Duodenal mucosa (tissue), 2 donors: ENCODE measurements at regions not wholly inside any gene's neighbourhood (a gene's known extent, or its start where the extent isn't known, plus 50 kb on each side); places are given as distances from the start of the nearest gene placed in this dataset.

Experiments used
- H3K27ac ChIP-seq: one replicate; pipeline ENCODE4 v1.7.0; 2013; ENCODE audit warnings: low read depth, low read length
- H3K27me3 ChIP-seq, 2 donors: one replicate each; pipeline ENCODE4 v1.7.0; 2013; ENCODE audit warnings: low read length in 2 of 2, control low read depth in 1 of 2; ENCODE audit not compliant: insufficient read depth in 2 of 2, control insufficient read depth in 1 of 2
- H3K36me3 ChIP-seq, 2 donors: one replicate each; pipeline ENCODE4 v1.7.0; 2013; ENCODE audit warnings: low read length in 2 of 2, control low read depth in 1 of 2; ENCODE audit not compliant: insufficient read depth in 2 of 2, control insufficient read depth in 1 of 2
- H3K4me1 ChIP-seq, 2 donors: one replicate each; pipeline ENCODE4 v1.7.0; 2013; ENCODE audit warnings: low read length in 2 of 2, control low read depth in 1 of 2; ENCODE audit not compliant: insufficient read depth in 2 of 2, control insufficient read depth in 1 of 2
- H3K4me3 ChIP-seq, 2 donors: one replicate each; pipeline ENCODE4 v1.7.0; 2013; ENCODE audit warnings: low read length in 2 of 2, low read depth in 1 of 2
- H3K9ac ChIP-seq, 2 donors: one replicate each; pipeline ENCODE4 v1.7.0; 2013; ENCODE audit warnings: low read length in 2 of 2, low read depth in 1 of 2
- H3K9me3 ChIP-seq, 2 donors: one replicate each; pipeline ENCODE4 v1.7.0; 2013; ENCODE audit warnings: low read length in 2 of 2, control low read depth in 1 of 2; ENCODE audit not compliant: control insufficient read depth in 1 of 2

- no peaks in the 10 kb centered on the region for H3K9me3 ChIP-seq
- no peaks in the 10 kb centered on the region for H3K36me3 ChIP-seq
- H3K27ac ChIP-seq, result no peak overlapping the region
- no peak overlapping the region for H3K4me3 ChIP-seq
- H3K27me3 ChIP-seq, result no peaks in the 10 kb centered on the region
- peaks cover 8 to 14% of the 10 kb centered on the region in 2 donors for H3K4me1 ChIP-seq
- H3K9ac ChIP-seq, result no peak overlapping the region
Observed at GRCh38 chr9:106616026-106616425, 246.9 kb upstream of the ZNF462 start.

- Histone ChIP-seq H3K27ac (no peak overlapping the region), H3K4me3 (no peak overlapping the region), H3K27me3 (no peaks in the 10 kb centered on the region), H3K4me1 (peaks cover 8 to 14% of the 10 kb centered on the region in 2 donors), H3K9ac (no peak overlapping the region), H3K36me3 (no peaks in the 10 kb centered on the region), H3K9me3 (no peaks in the 10 kb centered on the region)
Observed at GRCh38 chr9:106616851-106617345, 246.1 kb upstream of the ZNF462 start.

GRCh38 chr9:106619211-106619610, 243.8 kb upstream of the ZNF462 start:
- Histone ChIP-seq H3K4me3 (no peak overlapping the region), H3K4me1 (no peaks in the 10 kb centered on the region), H3K27me3 (no peaks in the 10 kb centered on the region), H3K36me3 (no peaks in the 10 kb centered on the region), H3K9ac (no peak overlapping the region), H3K27ac (no peak overlapping the region), H3K9me3 (no peaks in the 10 kb centered on the region)

GRCh38 chr9:106620081-106620480, 242.9 kb upstream of the ZNF462 start:
- Histone ChIP-seq H3K4me1 (no peaks in the 10 kb centered on the region), H3K9me3 (no peaks in the 10 kb centered on the region), H3K27ac (no peak overlapping the region), H3K4me3 (no peak overlapping the region), H3K9ac (no peak overlapping the region), H3K36me3 (no peaks in the 10 kb centered on the region), H3K27me3 (no peaks in the 10 kb centered on the region)

- no peak overlapping the region for H3K9ac ChIP-seq
- no peak overlapping the region for H3K4me3 ChIP-seq
Observed at GRCh38 chr9:106620866-106621265, 242.1 kb upstream of the ZNF462 start.

GRCh38 chr9:106621313-106622163, 241.4 kb upstream of the ZNF462 start:
- Histone ChIP-seq H3K36me3 (no peaks in the 10 kb centered on the region), H3K4me1 (no peaks in the 10 kb centered on the region), H3K4me3 (no peak overlapping the region), H3K27me3 (no peaks in the 10 kb centered on the region), H3K9me3 (no peaks in the 10 kb centered on the region), H3K27ac (no peak overlapping the region), H3K9ac (no peak overlapping the region)

More at GRCh38 chr9:106620866-106621265, 242.1 kb upstream of the ZNF462 start:
- no peaks in the 10 kb centered on the region for H3K27me3 ChIP-seq
- no peaks in the 10 kb centered on the region for H3K4me1 ChIP-seq
- no peaks in the 10 kb centered on the region for H3K9me3 ChIP-seq
- H3K36me3 ChIP-seq, result no peaks in the 10 kb centered on the region
- no peak overlapping the region for H3K27ac ChIP-seq

- H3K36me3 ChIP-seq, result no peaks in the 10 kb centered on the region
- no peak overlapping the region for H3K27ac ChIP-seq
- no peaks in the 10 kb centered on the region for H3K27me3 ChIP-seq
- no peaks in the 10 kb centered on the region for H3K9me3 ChIP-seq
- no peaks in the 10 kb centered on the region for H3K4me1 ChIP-seq
- no peak overlapping the region for H3K9ac ChIP-seq
- H3K4me3 ChIP-seq, result no peak overlapping the region
Observed at GRCh38 chr9:106622164-106622487, 240.8 kb upstream of the ZNF462 start.

GRCh38 chr9:106623558-106623957, 239.4 kb upstream of the ZNF462 start:
- no peak overlapping the region for H3K27ac ChIP-seq
- H3K27me3 ChIP-seq, result no peaks in the 10 kb centered on the region
- H3K4me3 ChIP-seq, result no peak overlapping the region
- no peak overlapping the region for H3K9ac ChIP-seq
- H3K9me3 ChIP-seq, result no peaks in the 10 kb centered on the region
- H3K4me1 ChIP-seq, result no peaks in the 10 kb centered on the region
- no peaks in the 10 kb centered on the region for H3K36me3 ChIP-seq

- no peaks in the 10 kb centered on the region for H3K27me3 ChIP-seq
- no peaks in the 10 kb centered on the region for H3K4me1 ChIP-seq
- no peaks in the 10 kb centered on the region for H3K36me3 ChIP-seq
- no peak overlapping the region for H3K4me3 ChIP-seq
- no peaks in the 10 kb centered on the region for H3K9me3 ChIP-seq
- no peak overlapping the region for H3K27ac ChIP-seq
- no peak overlapping the region for H3K9ac ChIP-seq
Observed at GRCh38 chr9:106625259-106625789, 237.6 kb upstream of the ZNF462 start.

- H3K4me3 ChIP-seq, result no peak overlapping the region
- H3K27ac ChIP-seq, result no peak overlapping the region
- H3K9ac ChIP-seq, result no peak overlapping the region
- no peaks in the 10 kb centered on the region for H3K27me3 ChIP-seq
- H3K9me3 ChIP-seq, result no peaks in the 10 kb centered on the region
- no peaks in the 10 kb centered on the region for H3K4me1 ChIP-seq
- H3K36me3 ChIP-seq, result no peaks in the 10 kb centered on the region
Observed at GRCh38 chr9:106626936-106627335, 236.0 kb upstream of the ZNF462 start.
